GM12878 (cell line): ENCODE measurements at regions not wholly inside any gene's neighbourhood (a gene's known extent, or its start where the extent isn't known, plus 50 kb on each side); places are given as distances from the start of the nearest gene placed in this dataset.
A peak's percentile ranks its signal among the peaks of the same experiment; 100 is the strongest.

Experiments
- ASH2L ChIP-seq: fragments of 300-600, 200-600 bp; sonication (generic); IDR thresholded peaks from 2 replicates; pipeline ENCODE4 v1.6.1; 2017; ENCODE audit warnings: low read depth, mild to moderate bottlenecking, borderline replicate concordance
- BACH1 ChIP-seq: fragments of 450-650 bp; IDR thresholded peaks from 2 replicates; pipeline ENCODE4 v1.6.1; 2017; ENCODE audit warnings: mild to moderate bottlenecking, borderline replicate concordance
- CBX5 ChIP-seq: sonication (generic); IDR thresholded peaks from 2 replicates; pipeline ENCODE4 v1.6.1; 2016; ENCODE audit warnings: low read depth, moderate library complexity, mild to moderate bottlenecking, inconsistent platforms
- CHD1 ChIP-seq: IDR thresholded peaks from 2 replicates; pipeline ENCODE4 v1.6.1; 2012; ENCODE audit warnings: low read depth, low read length, improper control_type of control experiment
- EGR1 ChIP-seq, 2 experiments: IDR thresholded peaks; 1 replicate in 1 of 2; 2 replicates in 1 of 2; pipeline ENCODE4 v1.6.1; 2011 to 2012; ENCODE audit warnings: low read depth in 2 of 2, low read length in 2 of 2, borderline replicate concordance in 1 of 2, mild to moderate bottlenecking in 1 of 2, moderate library complexity in 1 of 2
- GABPA ChIP-seq: IDR thresholded peaks from 2 replicates; pipeline ENCODE4 v1.6.1; 2014; ENCODE audit warnings: antibody characterized with exemption, low read depth, mild to moderate bottlenecking, inconsistent platforms
- IKZF2 ChIP-seq, 2 experiments: fragments of 450-650 bp; IDR thresholded peaks; 2 replicates each; pipeline ENCODE4 v1.6.1; 2017; ENCODE audit warnings: mild to moderate bottlenecking in 2 of 2, moderate library complexity in 2 of 2
- JUND ChIP-seq: IDR thresholded peaks from 2 replicates; pipeline ENCODE4 v1.6.1; 2012; ENCODE audit warnings: low read depth, mild to moderate bottlenecking, low read length, improper control_type of control experiment, moderate library complexity
- NFXL1 ChIP-seq: fragments of 450-650 bp; IDR thresholded peaks from 2 replicates; pipeline ENCODE4 v1.6.1; 2017; ENCODE audit warnings: antibody characterized with exemption, mild to moderate bottlenecking, borderline replicate concordance
- NFYA ChIP-seq: IDR thresholded peaks from 2 replicates; pipeline ENCODE4 v1.6.1; 2011; ENCODE audit warnings: low read depth, mild to moderate bottlenecking, low read length, improper control_type of control experiment, borderline replicate concordance
- NRF1 ChIP-seq: conservative IDR thresholded peaks from 2 replicates; pipeline ENCODE4 v1.6.1; 2011; ENCODE audit warnings: mild to moderate bottlenecking, low read depth, low read length, improper control_type of control experiment
- PAX5 ChIP-seq: IDR thresholded peaks from 2 replicates; pipeline ENCODE4 v1.6.1; 2011; ENCODE audit warnings: low read depth, low read length, borderline replicate concordance
- PBX3 ChIP-seq: IDR thresholded peaks from 2 replicates; pipeline ENCODE4 v1.6.1; 2011; ENCODE audit warnings: mild to moderate bottlenecking, low read depth, low read length, moderate library complexity; ENCODE audit not compliant: insufficient replicate concordance
- RELA ChIP-seq: fragments of 450-650 bp; IDR thresholded peaks from 2 replicates; pipeline ENCODE4 v1.8.0; 2014; ENCODE audit warnings: borderline replicate concordance; ENCODE audit not compliant: partially characterized antibody
- RFX5 ChIP-seq: IDR thresholded peaks from 2 replicates; pipeline ENCODE4 v1.6.1; 2011; ENCODE audit warnings: low read depth, low read length, improper control_type of control experiment
- SP1 ChIP-seq: IDR thresholded peaks from one replicate; pipeline ENCODE4 v1.6.1; 2011; ENCODE audit warnings: low read depth, low read length
- SREBF1 ChIP-seq: IDR thresholded peaks from 2 replicates; pipeline ENCODE4 v1.6.1; 2012; ENCODE audit warnings: mild to moderate bottlenecking, low read length
- TAF1 ChIP-seq: IDR thresholded peaks from 2 replicates; pipeline ENCODE4 v1.6.1; 2011; ENCODE audit warnings: mild to moderate bottlenecking, low read depth, low read length, borderline replicate concordance
- ZNF217 ChIP-seq: fragments of 450-650 bp; IDR thresholded peaks from 2 replicates; pipeline ENCODE4 v1.6.1; 2017; ENCODE audit warnings: antibody characterized with exemption, mild to moderate bottlenecking
- ZNF687 ChIP-seq: fragments of 450-650 bp; IDR thresholded peaks from 2 replicates; pipeline ENCODE4 v1.6.1; 2017; ENCODE audit warnings: mild to moderate bottlenecking, moderate library complexity
- ZSCAN29 ChIP-seq: fragments of 450-650 bp; IDR thresholded peaks from 2 replicates; pipeline ENCODE4 v1.6.1; 2017; ENCODE audit warnings: mild to moderate bottlenecking, moderate library complexity

- no peak for TF ChIP-seq NFXL1
- no peak for TF ChIP-seq SP1
- TF ChIP-seq PAX5 = no peak
- no peak for TF ChIP-seq TAF1
- no peak for TF ChIP-seq CHD1
- no peak for TF ChIP-seq NFYA
- TF ChIP-seq EGR1 (IDR thresholded peaks at IDR 0.05; ENCODE audit: borderline replicate concordance in 1 of 2, low read depth in 2 of 2, low read length in 2 of 2) = no peak
- 0 out of 2 replicates have a peak, but pooled peaks have one; percentile 13 for TF ChIP-seq ZNF687
- no peak for TF ChIP-seq NRF1
- TF ChIP-seq ZNF217 = no peak; the same call in 1 of the 2 replicates
- TF ChIP-seq SREBF1 = no peak
- TF ChIP-seq ZSCAN29 = no peak
- peak; percentile 61 to 64; a peak in 2 of 4 replicates for TF ChIP-seq IKZF2 (IDR thresholded peaks at IDR 0.05)
- TF ChIP-seq RELA = no peak
- TF ChIP-seq GABPA = no peak
- TF ChIP-seq BACH1 = 0 out of 2 replicates have a peak, but pooled peaks have one; percentile 13
- TF ChIP-seq ASH2L = no peak
- no peak for TF ChIP-seq JUND
- no peak for TF ChIP-seq CBX5
- TF ChIP-seq RFX5 = no peak
- no peak for TF ChIP-seq PBX3
Observed at GRCh38 chr1:234724516-234725176, 114.7 kb upstream of the IRF2BP2 start (continued).
